Cardiac muscle cell (in vitro differentiated cells and primary cell): ENCODE measurements at regions not wholly inside any gene's neighbourhood (a gene's known extent, or its start where the extent isn't known, plus 50 kb on each side); places are given as distances from the start of the nearest gene placed in this dataset.

Source experiments
- DNase-seq, 2 donors: peaks; one replicate each; pipeline versions ENCODE4 v3.0.0 to v3.0.0-alpha.2; 2010 to 2017; ENCODE audit warnings: low read depth in 1 of 2, low spot score in 1 of 2
- H3K27ac ChIP-seq: fragments of 200-600 bp; sonication (generic); 2 replicates; pipeline ENCODE4 v1.5.1; 2016
- H3K27me3 ChIP-seq: fragments of 200-600 bp; sonication (generic); 2 replicates; pipeline ENCODE4 v1.6.0; 2016; ENCODE audit warnings: control low read depth
- H3K36me3 ChIP-seq: fragments of 200-600 bp; sonication (generic); 2 replicates; pipeline ENCODE4 v1.5.1; 2016; ENCODE audit warnings: control low read depth
- H3K4me1 ChIP-seq: fragments of 200-600 bp; sonication (generic); 2 replicates; pipeline ENCODE4 v1.8.1; 2017; ENCODE audit warnings: low read depth, mild to moderate bottlenecking, mixed run types
- H3K4me3 ChIP-seq: fragments of 200-600 bp; sonication (generic); 2 replicates; pipeline ENCODE4 v1.5.1; 2016; ENCODE audit warnings: mild to moderate bottlenecking
- H3K9me3 ChIP-seq: fragments of 200-600 bp; sonication (generic); 2 replicates; pipeline ENCODE4 v1.5.1; 2017; ENCODE audit warnings: low read depth, mild to moderate bottlenecking, control low read depth
- CTCF ChIP-seq: IDR thresholded peaks from 2 replicates; pipeline ENCODE4 v1.5.1; 2012; ENCODE audit warnings: low read depth, mild to moderate bottlenecking, low read length

- Histone ChIP-seq H3K36me3 (no peaks in the 10 kb centered on the region), H3K4me3 (no peak overlapping the region), H3K9me3 (no peaks in the 10 kb centered on the region), H3K27me3 (no peaks in the 10 kb centered on the region), H3K4me1 (peaks cover 7% of the 10 kb centered on the region), H3K27ac (no peak overlapping the region)
- no peak for TF ChIP-seq CTCF
- DNase-seq = peak in 1 of 2 donors; percentile 17
Observed at GRCh38 chr2:4499316-4500030, 796.1 kb downstream of the DCDC2C start.

- peak in 1 of 2 donors; percentile 44 for DNase-seq
- peaks cover 9% of the 10 kb centered on the region for H3K4me1 ChIP-seq
- no peak overlapping the region for H3K4me3 ChIP-seq
- no peaks in the 10 kb centered on the region for H3K36me3 ChIP-seq
- H3K27ac ChIP-seq = no peak overlapping the region
- no peak for TF ChIP-seq CTCF
- no peaks in the 10 kb centered on the region for H3K27me3 ChIP-seq
- H3K9me3 ChIP-seq = no peaks in the 10 kb centered on the region
Observed at GRCh38 chr2:4501525-4501924, 798.1 kb downstream of the DCDC2C start.

GRCh38 chr2:4502230-4502843, 799.0 kb downstream of the DCDC2C start:
- Histone ChIP-seq H3K4me3 (no peak overlapping the region), H3K9me3 (no peaks in the 10 kb centered on the region), H3K36me3 (no peaks in the 10 kb centered on the region), H3K27ac (no peak overlapping the region), H3K27me3 (no peaks in the 10 kb centered on the region), H3K4me1 (peaks cover 9% of the 10 kb centered on the region)
- no peak for DNase-seq
- no peak for TF ChIP-seq CTCF

DNA sequence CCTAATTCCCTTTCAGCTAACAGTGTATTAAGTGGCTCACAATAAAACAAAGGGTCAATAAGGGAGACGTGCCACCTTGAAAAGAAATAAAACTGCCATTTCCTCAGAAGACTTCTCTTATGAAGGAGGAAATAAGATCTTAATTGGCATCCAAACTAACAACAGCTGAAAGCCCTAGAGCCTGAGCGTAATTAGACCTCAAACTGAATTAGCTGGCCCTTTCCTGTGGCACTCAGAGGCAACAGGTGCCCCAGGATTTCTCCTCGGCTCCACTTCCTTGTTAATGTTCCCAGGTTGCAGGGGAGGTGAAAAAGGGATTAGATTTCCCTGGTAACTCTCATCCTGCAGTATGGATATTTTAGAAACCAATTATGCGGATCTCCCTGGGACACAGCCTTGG, 804.3 kb downstream of the DCDC2C start:
- no peaks in the 10 kb centered on the region for H3K9me3 ChIP-seq
- TF ChIP-seq CTCF = no peak
- H3K4me3 ChIP-seq = no peak overlapping the region
- H3K4me1 ChIP-seq = peaks cover 2% of the 10 kb centered on the region
- no peaks in the 10 kb centered on the region for H3K36me3 ChIP-seq
- H3K27me3 ChIP-seq = no peaks in the 10 kb centered on the region
- H3K27ac ChIP-seq = no peak overlapping the region
- DNase-seq = no peak

- no peak for TF ChIP-seq CTCF
- no peak for DNase-seq
Observed at GRCh38 chr2:4515871-4516761, 812.7 kb downstream of the DCDC2C start.

More at GRCh38 chr2:4515871-4516761, 812.7 kb downstream of the DCDC2C start:
- H3K36me3 ChIP-seq = no peaks in the 10 kb centered on the region
- H3K9me3 ChIP-seq = no peaks in the 10 kb centered on the region
- no peak overlapping the region for H3K4me3 ChIP-seq
- no peaks in the 10 kb centered on the region for H3K27me3 ChIP-seq
- H3K27ac ChIP-seq = no peak overlapping the region
- H3K4me1 ChIP-seq = peaks cover 8% of the 10 kb centered on the region
